Caco-2 (cell line): ENCODE measurements at regions not wholly inside any gene's neighbourhood (a gene's known extent, or its start where the extent isn't known, plus 50 kb on each side); places are given as distances from the start of the nearest gene placed in this dataset.
A peak's percentile ranks its signal among the peaks of the same experiment; 100 is the strongest.
"Not testable (repeated sequence)": the region's sequence is repeated elsewhere in the genome, so short reads cannot be mapped to it uniquely, and the experiment has no call there.

Experiments used
- BruUV-seq: library from RNA; stranded (reverse); fragments of 400-500 nt; replicated peaks from 2 replicates; lab custom pipeline; 2021; lab: Mats Ljungman, UMichigan
- CTCF ChIA-PET: fragments of 300-600 bp; sonication (Branson Sonifier 250); formaldehyde crosslinking; loops from one replicate; lab custom pipeline; 2022; ENCODE audit warnings: antibody characterized with exemption; lab: Charles Lee
- POLR2A ChIA-PET: fragments of 300-600 bp; sonication (Branson Sonifier 250); formaldehyde crosslinking; loops from one replicate; lab custom pipeline; 2022; ENCODE audit warnings: antibody characterized with exemption; lab: Charles Lee
- DNase-seq, 2 experiments: peaks; one replicate each; pipeline versions ENCODE4 v3.0.0 to v3.0.0-alpha.2; 2020 to 2022
- H3K27me3 ChIP-seq: replicated peaks from 2 replicates; pipeline ENCODE4 v1.6.0; 2011; ENCODE audit warnings: low read length; ENCODE audit not compliant: control insufficient read depth, insufficient read depth
- H3K36me3 ChIP-seq: 2 replicates; pipeline ENCODE4 v1.5.1; 2011; ENCODE audit warnings: low read length; ENCODE audit not compliant: control insufficient read depth, insufficient read depth
- H3K4me1 ChIP-seq: fragments of 250-450 bp; sonication (Bioruptor Pico); 2 replicates; pipeline ENCODE4 v1.5.1; 2020; ENCODE audit warnings: mild to moderate bottlenecking
- H3K4me3 ChIP-seq: 2 replicates; pipeline ENCODE4 v1.5.1; 2011; ENCODE audit warnings: low read depth, mild to moderate bottlenecking, control low read depth, low read length
- H3K9me3 ChIP-seq: fragments of 250-450 bp; sonication (Bioruptor Pico); 2 replicates; pipeline ENCODE4 v1.5.1; 2020; ENCODE audit warnings: mild to moderate bottlenecking, moderate library complexity
- H3K27ac Mint-ChIP-seq: one replicate; pipeline ENCODE4 v1.8.0; 2022; ENCODE audit warnings: mixed read lengths; ENCODE audit not compliant: unreplicated experiment
- H3K27me3 Mint-ChIP-seq: one replicate; pipeline ENCODE4 v1.8.0; 2022; ENCODE audit warnings: mixed read lengths; ENCODE audit not compliant: insufficient read depth, unreplicated experiment
- H3K36me3 Mint-ChIP-seq: one replicate; pipeline ENCODE4 v1.8.0; 2022; ENCODE audit warnings: mild to moderate bottlenecking, mixed read lengths; ENCODE audit not compliant: insufficient read depth, unreplicated experiment
- H3K4me1 Mint-ChIP-seq: one replicate; pipeline ENCODE4 v1.8.0; 2022; ENCODE audit warnings: low read depth, mixed read lengths; ENCODE audit not compliant: unreplicated experiment
- H3K4me3 Mint-ChIP-seq: one replicate; pipeline ENCODE4 v1.8.0; 2022; ENCODE audit warnings: mild to moderate bottlenecking, moderate library complexity, mixed read lengths; ENCODE audit not compliant: unreplicated experiment
- H3K9me3 Mint-ChIP-seq: one replicate; pipeline ENCODE4 v1.8.0; 2022; ENCODE audit warnings: mixed read lengths; ENCODE audit not compliant: unreplicated experiment
- intact Hi-C: fragments of 100-400 bp; cut with micrococcal nuclease; formaldehyde crosslinking; loops from one replicate; pipeline ENCODE4 v1.10.0; 2022; ENCODE audit not compliant: unreplicated experiment
- TF ChIP-seq, protein P1 (sequence below), 2 experiments: fragments of 200-600 bp in 1 of 2; IDR thresholded peaks; 1 replicate in 1 of 2; 2 replicates in 1 of 2; pipeline versions ENCODE4 v1.5.1 to v1.8.0; 2011 to 2022; ENCODE audit warnings: antibody characterized with exemption in 1 of 2, control low read depth in 1 of 2, inconsistent platforms in 1 of 2, low read depth in 1 of 2, low read length in 1 of 2, mild to moderate bottlenecking in 1 of 2, moderate library complexity in 1 of 2; ENCODE audit not compliant: insufficient read depth in 1 of 2, severe bottlenecking in 1 of 2, unreplicated experiment in 1 of 2

- H3K4me3 ChIP-seq, result no peak overlapping the region
- no peak overlapping the region for H3K4me3 Mint-ChIP-seq
- H3K9me3 ChIP-seq, result no peaks in the 10 kb centered on the region
- TF ChIP-seq, protein P1, sequence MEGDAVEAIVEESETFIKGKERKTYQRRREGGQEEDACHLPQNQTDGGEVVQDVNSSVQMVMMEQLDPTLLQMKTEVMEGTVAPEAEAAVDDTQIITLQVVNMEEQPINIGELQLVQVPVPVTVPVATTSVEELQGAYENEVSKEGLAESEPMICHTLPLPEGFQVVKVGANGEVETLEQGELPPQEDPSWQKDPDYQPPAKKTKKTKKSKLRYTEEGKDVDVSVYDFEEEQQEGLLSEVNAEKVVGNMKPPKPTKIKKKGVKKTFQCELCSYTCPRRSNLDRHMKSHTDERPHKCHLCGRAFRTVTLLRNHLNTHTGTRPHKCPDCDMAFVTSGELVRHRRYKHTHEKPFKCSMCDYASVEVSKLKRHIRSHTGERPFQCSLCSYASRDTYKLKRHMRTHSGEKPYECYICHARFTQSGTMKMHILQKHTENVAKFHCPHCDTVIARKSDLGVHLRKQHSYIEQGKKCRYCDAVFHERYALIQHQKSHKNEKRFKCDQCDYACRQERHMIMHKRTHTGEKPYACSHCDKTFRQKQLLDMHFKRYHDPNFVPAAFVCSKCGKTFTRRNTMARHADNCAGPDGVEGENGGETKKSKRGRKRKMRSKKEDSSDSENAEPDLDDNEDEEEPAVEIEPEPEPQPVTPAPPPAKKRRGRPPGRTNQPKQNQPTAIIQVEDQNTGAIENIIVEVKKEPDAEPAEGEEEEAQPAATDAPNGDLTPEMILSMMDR (IDR thresholded peaks at IDR 0.05; ENCODE audit: insufficient read depth in 1 of 2, low read depth in 1 of 2, low read length in 1 of 2, severe bottlenecking in 1 of 2, unreplicated experiment in 1 of 2), result no peak
- BruUV-seq, result no TSS peak
- H3K27me3 ChIP-seq, result no peaks in the 10 kb centered on the region
- ChIA-PET CTCF (no interaction called here), POLR2A (no interaction called here)
- H3K27ac Mint-ChIP-seq, result peak overlapping the region; percentile 59
- peaks cover 17% of the 10 kb centered on the region for H3K9me3 Mint-ChIP-seq
- H3K4me1 Mint-ChIP-seq, result peaks cover 9% of the 10 kb centered on the region
- peaks cover 8% of the 10 kb centered on the region for H3K36me3 Mint-ChIP-seq
- intact Hi-C loops, result no loop called here
- DNase-seq, result no peak
- no peaks in the 10 kb centered on the region for H3K36me3 ChIP-seq
- peaks cover 23% of the 10 kb centered on the region for H3K4me1 ChIP-seq
- no peaks in the 10 kb centered on the region for H3K27me3 Mint-ChIP-seq
These were observed 426.7 kb downstream of the RWDD3 start for GRCh38 chr1:95660736-95661135.

DNA sequence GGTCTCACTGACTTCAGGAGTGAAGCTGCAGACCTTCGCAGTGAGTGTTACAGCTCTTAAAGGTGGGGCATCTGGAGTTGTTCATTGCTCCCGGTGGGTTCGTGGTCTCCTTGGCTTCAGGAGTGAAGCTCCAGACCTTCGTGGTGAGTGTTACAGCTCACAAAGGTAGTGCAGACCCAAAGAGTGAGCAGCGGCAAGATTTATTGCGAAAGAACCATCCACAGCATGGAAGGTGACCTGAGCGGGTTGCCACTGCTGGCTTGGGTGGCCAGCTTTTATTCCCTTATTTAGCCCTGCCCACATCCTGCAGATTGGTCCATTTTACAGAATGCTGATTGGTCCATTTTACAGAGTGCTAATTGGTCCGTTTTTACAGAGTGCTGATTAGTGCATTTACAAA, 429.5 kb downstream of the RWDD3 start:
- intact Hi-C loops, POLR2A ChIA-PET: not testable (repeated sequence)

GRCh38 chr1:95668165-95668564, 434.2 kb downstream of the RWDD3 start:
- Mint-ChIP-seq H3K4me3 (no peak overlapping the region), H3K27ac (no peak overlapping the region), H3K9me3 (peaks cover 10% of the 10 kb centered on the region), H3K27me3 (no peaks in the 10 kb centered on the region), H3K36me3 (no peaks in the 10 kb centered on the region), H3K4me1 (no peaks in the 10 kb centered on the region)
- H3K36me3 ChIP-seq, result no peaks in the 10 kb centered on the region
- no peaks in the 10 kb centered on the region for H3K27me3 ChIP-seq
- H3K4me3 ChIP-seq, result no peak overlapping the region
- no peak for DNase-seq
- no TSS peak for BruUV-seq
- CTCF ChIA-PET, result no interaction called here
- H3K9me3 ChIP-seq, result no peaks in the 10 kb centered on the region
- POLR2A ChIA-PET, result no interaction called here
- TF ChIP-seq, protein P1 (IDR thresholded peaks at IDR 0.05; ENCODE audit: insufficient read depth in 1 of 2, low read depth in 1 of 2, low read length in 1 of 2, severe bottlenecking in 1 of 2, unreplicated experiment in 1 of 2), result no peak
- intact Hi-C loops, result no loop called here
- H3K4me1 ChIP-seq, result no peaks in the 10 kb centered on the region

More for the DNA sequence above, 429.5 kb downstream of the RWDD3 start:
- H3K4me3 Mint-ChIP-seq, H3K9me3 ChIP-seq, DNase-seq, H3K4me3 ChIP-seq, H3K27me3 ChIP-seq, H3K27me3 Mint-ChIP-seq, CTCF ChIA-PET, H3K4me1 Mint-ChIP-seq, H3K36me3 ChIP-seq, H3K36me3 Mint-ChIP-seq, BruUV-seq, H3K27ac Mint-ChIP-seq: not testable (repeated sequence)
- peaks cover 23% of the 10 kb centered on the region for H3K4me1 ChIP-seq
- peaks cover 11% of the 10 kb centered on the region for H3K9me3 Mint-ChIP-seq

- H3K4me3 Mint-ChIP-seq, DNase-seq, H3K27ac Mint-ChIP-seq, CTCF ChIA-PET, H3K4me3 ChIP-seq, H3K4me1 ChIP-seq, H3K4me1 Mint-ChIP-seq, intact Hi-C loops, BruUV-seq, H3K9me3 Mint-ChIP-seq, H3K9me3 ChIP-seq, H3K27me3 ChIP-seq, POLR2A ChIA-PET, H3K36me3 Mint-ChIP-seq, H3K36me3 ChIP-seq, H3K27me3 Mint-ChIP-seq: not testable (repeated sequence)
These were observed 435.6 kb downstream of the RWDD3 start for GRCh38 chr1:95669638-95670037.
